Neural cell (in vitro differentiated cells): ENCODE measurements at regions not wholly inside any gene's neighbourhood (a gene's known extent, or its start where the extent isn't known, plus 50 kb on each side); places are given as distances from the start of the nearest gene placed in this dataset.

ENCODE experiments used
- CTCF ChIP-seq: fragments of 450-650 bp; IDR thresholded peaks from 2 replicates; pipeline ENCODE4 v1.5.1; 2014; ENCODE audit warnings: antibody characterized with exemption, mild to moderate bottlenecking, moderate library complexity; ENCODE audit not compliant: poor library complexity, severe bottlenecking
- EP300 ChIP-seq: fragments of 450-650 bp; conservative IDR thresholded peaks from 2 replicates; pipeline ENCODE4 v1.6.1; 2014; ENCODE audit warnings: antibody characterized with exemption, mild to moderate bottlenecking, moderate library complexity; ENCODE audit not compliant: poor library complexity, severe bottlenecking
- EZH2 ChIP-seq: fragments of 200-600, 300-800 bp; shearing (Covaris generic), sonication (generic); IDR thresholded peaks from 2 replicates; pipeline ENCODE4 v1.6.1; 2014; ENCODE audit warnings: antibody characterized with exemption, low read length, borderline replicate concordance, mild to moderate bottlenecking; ENCODE audit not compliant: insufficient read depth, poor library complexity, severe bottlenecking
- POLR2AphosphoS5 ChIP-seq: IDR thresholded peaks from 2 replicates; pipeline ENCODE4 v1.6.1; 2012
- SMC3 ChIP-seq: fragments of 450-650 bp; conservative IDR thresholded peaks from 2 replicates; pipeline ENCODE4 v1.6.1; 2014; ENCODE audit warnings: antibody characterized with exemption, mild to moderate bottlenecking, moderate library complexity; ENCODE audit not compliant: poor library complexity

- TF ChIP-seq CTCF = no peak
- TF ChIP-seq EZH2 = no peak
- no peak for TF ChIP-seq EP300
- TF ChIP-seq POLR2AphosphoS5 = no peak
- TF ChIP-seq SMC3 = no peak
Observed at GRCh38 chr16:73262931-73263330, 215.0 kb upstream of the ZFHX3 start.
